ENCODE measurements at regions not wholly inside any gene's neighbourhood (a gene's known extent, or its start where the extent isn't known, plus 50 kb on each side); places are given as distances from the start of the nearest gene placed in this dataset.

- no peak for TF ChIP-seq POLR2A (IDR thresholded peaks at IDR 0.05; ENCODE audit: low read length)
- TF ChIP-seq GATA1 (IDR thresholded peaks at IDR 0.05; ENCODE audit: low read depth, low read length): no peak
Observed at GRCh38 chr2:120961396-120961795, 225.7 kb downstream of the GLI2 start.

Measured in erythroblast (primary cell).